T-helper 1 cell treated with Interleukin-12 subunit alpha and Interleukin-12 subunit beta and Interleukin-4 antibody, amounts not matched to agents 30 ng/mL and 1 ng/mL, for 36 hours (primary cell): ENCODE measurements at regions not wholly inside any gene's neighbourhood (a gene's known extent, or its start where the extent isn't known, plus 50 kb on each side); places are given as distances from the start of the nearest gene placed in this dataset.

Source experiments
- intact Hi-C: fragments of 100-400 bp; cut with micrococcal nuclease; formaldehyde crosslinking; loops from one replicate; pipeline ENCODE4 v1.15.1; 2024

GRCh38 chr2:2682700-2683342 is 351.7 kb upstream of the MYT1L start:
- intact Hi-C loops: no loop called here

GRCh38 chr2:2681711-2682251 is 350.7 kb upstream of the MYT1L start:
- intact Hi-C loops: no loop called here

GRCh38 chr2:2681085-2681484 is 350.0 kb upstream of the MYT1L start:
- intact Hi-C loops: no loop called here

GRCh38 chr2:2674831-2675230 is 343.8 kb upstream of the MYT1L start:
- intact Hi-C loops: no loop called here

GRCh38 chr2:2673406-2673805 is 342.3 kb upstream of the MYT1L start:
- intact Hi-C loops: no loop called here

- intact Hi-C loops: no loop called here
Measured at GRCh38 chr2:2672249-2672648, 341.2 kb upstream of the MYT1L start.

- intact Hi-C loops: no loop called here
Measured at GRCh38 chr2:2671826-2672225, 340.8 kb upstream of the MYT1L start.

GRCh38 chr2:2669316-2669715 is 338.2 kb upstream of the MYT1L start:
- intact Hi-C loops: no loop called here

GRCh38 chr2:2668681-2669265 is 337.7 kb upstream of the MYT1L start:
- intact Hi-C loops: no loop called here

GRCh38 chr2:2667690-2668089 is 336.6 kb upstream of the MYT1L start:
- intact Hi-C loops: no loop called here

- intact Hi-C loops: no loop called here
Measured at GRCh38 chr2:2665834-2666133, 334.7 kb upstream of the MYT1L start.

GRCh38 chr2:2664989-2665833 is 334.1 kb upstream of the MYT1L start:
- intact Hi-C loops: no loop called here

GRCh38 chr2:2663401-2664036 is 332.4 kb upstream of the MYT1L start:
- intact Hi-C loops: no loop called here

GRCh38 chr2:2662847-2663356 is 331.8 kb upstream of the MYT1L start:
- intact Hi-C loops: no loop called here

- intact Hi-C loops: no loop called here
Measured at GRCh38 chr2:2662037-2662846, 331.2 kb upstream of the MYT1L start.

- intact Hi-C loops: no loop called here
Measured at GRCh38 chr2:2660789-2661355, 329.8 kb upstream of the MYT1L start.

- intact Hi-C loops: no loop called here
Measured at GRCh38 chr2:2657121-2657962, 326.3 kb upstream of the MYT1L start.

- intact Hi-C loops: no loop called here
Measured at GRCh38 chr2:2656115-2657011, 325.3 kb upstream of the MYT1L start.
